GM10266 (cell line): ENCODE measurements at regions not wholly inside any gene's neighbourhood (a gene's known extent, or its start where the extent isn't known, plus 50 kb on each side); places are given as distances from the start of the nearest gene placed in this dataset.

ENCODE experiments used
- DNase-seq: peaks from one replicate; pipeline ENCODE4 v3.0.0; 2012; ENCODE audit errors: extremely low spot score
- TF ChIP-seq, protein P1 (sequence below): IDR thresholded peaks from 2 replicates; pipeline ENCODE4 v1.5.1; 2012; ENCODE audit warnings: mild to moderate bottlenecking, low read depth; ENCODE audit not compliant: control insufficient read depth, insufficient read depth; ENCODE audit errors: missing control alignments

DNA sequence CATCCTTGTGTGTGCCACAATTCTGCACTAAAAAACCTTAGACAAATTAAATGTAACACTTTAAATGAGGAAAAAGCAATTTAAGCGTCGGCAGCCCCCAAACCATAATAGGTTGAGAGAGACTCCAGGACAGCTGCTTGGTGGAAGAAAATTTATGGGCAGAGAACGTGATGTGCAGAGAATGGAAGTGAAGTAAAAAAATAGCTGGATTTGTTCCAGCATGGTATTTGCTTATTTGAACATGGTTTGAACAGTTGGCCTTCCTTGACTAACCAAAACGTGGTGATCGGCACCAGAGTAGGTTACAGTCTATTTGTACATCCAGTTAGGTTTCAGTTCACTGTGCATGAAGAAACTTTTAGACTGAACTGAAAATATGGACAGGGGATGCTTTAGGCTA lies 343.0 kb upstream of the CPEB2 start:
- no peak for DNase-seq
- TF ChIP-seq, protein P1, sequence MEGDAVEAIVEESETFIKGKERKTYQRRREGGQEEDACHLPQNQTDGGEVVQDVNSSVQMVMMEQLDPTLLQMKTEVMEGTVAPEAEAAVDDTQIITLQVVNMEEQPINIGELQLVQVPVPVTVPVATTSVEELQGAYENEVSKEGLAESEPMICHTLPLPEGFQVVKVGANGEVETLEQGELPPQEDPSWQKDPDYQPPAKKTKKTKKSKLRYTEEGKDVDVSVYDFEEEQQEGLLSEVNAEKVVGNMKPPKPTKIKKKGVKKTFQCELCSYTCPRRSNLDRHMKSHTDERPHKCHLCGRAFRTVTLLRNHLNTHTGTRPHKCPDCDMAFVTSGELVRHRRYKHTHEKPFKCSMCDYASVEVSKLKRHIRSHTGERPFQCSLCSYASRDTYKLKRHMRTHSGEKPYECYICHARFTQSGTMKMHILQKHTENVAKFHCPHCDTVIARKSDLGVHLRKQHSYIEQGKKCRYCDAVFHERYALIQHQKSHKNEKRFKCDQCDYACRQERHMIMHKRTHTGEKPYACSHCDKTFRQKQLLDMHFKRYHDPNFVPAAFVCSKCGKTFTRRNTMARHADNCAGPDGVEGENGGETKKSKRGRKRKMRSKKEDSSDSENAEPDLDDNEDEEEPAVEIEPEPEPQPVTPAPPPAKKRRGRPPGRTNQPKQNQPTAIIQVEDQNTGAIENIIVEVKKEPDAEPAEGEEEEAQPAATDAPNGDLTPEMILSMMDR = no peak

DNA sequence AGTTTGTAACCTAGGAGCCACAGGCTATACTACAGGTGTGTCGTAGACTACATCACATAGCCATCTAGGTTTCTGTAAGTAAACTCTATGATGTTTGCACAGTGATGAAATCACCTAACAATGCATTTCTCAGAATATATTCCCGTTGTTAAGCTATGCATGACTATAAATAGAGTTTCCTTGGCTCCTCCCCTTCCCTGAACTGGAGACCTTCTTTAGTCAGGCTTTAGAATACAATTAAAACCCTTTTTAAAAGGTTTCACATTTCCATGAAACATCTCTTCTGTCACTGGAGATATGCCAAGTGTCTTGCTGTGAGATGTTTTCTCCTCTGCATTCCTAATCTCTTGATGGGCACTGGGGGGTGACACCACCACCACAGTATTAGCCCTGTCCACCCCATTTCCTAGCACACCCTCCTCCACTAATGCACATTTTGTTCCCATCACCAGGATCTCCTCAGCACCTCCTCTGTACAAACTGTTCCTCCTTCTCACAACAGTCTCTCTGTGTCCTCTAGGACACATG lies 334.6 kb upstream of the CPEB2 start:
- no peak for DNase-seq

DNA sequence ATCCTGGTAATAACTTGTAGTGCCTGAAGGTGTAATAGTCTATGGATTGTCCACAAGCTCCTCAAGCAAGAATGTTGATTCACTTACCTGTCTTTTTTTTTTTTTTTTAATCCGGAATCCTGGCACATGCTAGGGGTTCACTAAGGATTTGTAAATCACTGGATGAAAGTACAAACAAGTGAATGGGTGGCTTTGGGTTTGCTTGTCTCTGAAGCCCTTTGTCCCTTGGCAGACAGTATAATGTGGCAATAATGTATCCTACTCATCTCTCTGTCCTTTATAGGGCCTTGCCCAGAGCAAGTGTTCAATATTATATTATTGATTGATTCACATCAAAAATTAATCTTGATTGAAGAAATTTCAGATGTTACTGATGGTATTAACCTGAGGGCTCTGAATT lies 334.0 kb upstream of the CPEB2 start:
- TF ChIP-seq, protein P1 = no peak
- no peak for DNase-seq

More for the DNA sequence above, 334.6 kb upstream of the CPEB2 start:
- TF ChIP-seq, protein P1 = no peak

DNA sequence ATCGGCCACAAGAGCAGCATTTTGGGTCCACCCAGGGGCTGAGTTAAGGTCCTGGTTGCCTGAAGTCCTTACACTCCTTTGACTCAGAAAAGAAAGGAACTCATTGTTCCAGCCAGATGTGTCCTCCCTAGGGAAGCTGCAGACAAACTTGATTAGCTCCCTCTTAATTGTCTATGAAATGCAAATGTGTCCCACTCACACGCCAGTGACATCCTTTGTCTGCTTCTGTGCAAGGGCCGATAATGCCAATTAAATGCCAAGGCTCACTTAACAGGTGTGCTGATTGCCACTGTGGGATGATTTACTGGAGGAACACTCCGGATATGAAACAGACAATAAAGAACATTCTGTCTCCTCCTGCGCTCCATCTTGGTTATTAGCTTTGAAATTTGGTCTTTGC lies 332.9 kb upstream of the CPEB2 start:
- no peak for DNase-seq
- TF ChIP-seq, protein P1 = no peak

DNA sequence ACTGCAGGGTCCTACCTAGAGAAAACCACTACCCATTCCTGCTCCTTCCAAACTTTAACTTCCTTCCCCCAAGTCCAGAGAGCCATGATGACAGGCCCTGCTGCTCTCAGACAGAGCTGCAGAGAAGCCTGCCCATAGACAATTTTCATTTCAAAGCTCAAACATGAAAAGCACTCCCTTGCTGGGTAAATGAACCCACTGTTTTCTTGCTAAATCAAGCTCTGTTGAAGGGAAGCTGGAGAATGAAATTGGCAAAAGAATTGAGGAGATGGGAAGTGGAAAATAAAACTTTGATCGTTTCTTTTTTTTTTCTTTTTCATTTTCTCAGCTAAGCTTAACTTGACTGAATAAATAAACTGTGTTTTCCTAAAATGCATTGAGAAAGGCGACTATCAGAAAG lies 331.1 kb upstream of the CPEB2 start:
- TF ChIP-seq, protein P1 = no peak
- no peak for DNase-seq

DNA sequence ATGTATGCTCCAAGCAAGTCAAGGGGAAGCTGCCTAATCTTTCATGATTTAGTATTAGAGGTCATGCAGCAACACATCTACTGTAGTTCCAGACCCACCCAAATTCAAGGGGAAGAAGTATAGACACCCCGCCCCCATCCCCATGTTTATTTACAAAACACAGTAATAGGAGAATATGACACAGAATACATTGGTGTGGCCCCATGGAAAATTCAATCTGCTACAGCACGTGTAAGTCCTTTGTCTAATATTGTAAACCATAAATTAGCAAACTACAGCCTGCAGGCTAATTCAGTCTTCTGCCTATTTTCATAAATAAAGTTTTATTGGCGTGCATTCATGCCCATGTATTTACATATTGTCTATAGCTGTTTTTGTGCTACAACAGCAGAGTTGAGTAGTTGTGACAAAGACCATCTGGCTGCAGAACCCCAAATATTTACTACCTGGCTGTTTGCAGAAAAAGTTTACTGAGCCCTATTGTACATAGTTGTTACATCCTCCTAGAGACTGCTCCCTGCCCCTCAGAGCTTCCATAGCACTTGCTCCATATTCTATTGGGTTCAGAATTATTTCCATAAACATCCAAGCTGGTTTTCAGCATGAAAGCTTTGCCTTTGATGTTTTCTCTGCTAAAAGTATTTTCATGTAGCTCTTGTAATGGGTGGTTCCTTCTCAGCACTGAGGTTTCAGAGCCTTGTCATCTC lies 326.8 kb upstream of the CPEB2 start:
- no peak for DNase-seq
- TF ChIP-seq, protein P1 = no peak

DNA sequence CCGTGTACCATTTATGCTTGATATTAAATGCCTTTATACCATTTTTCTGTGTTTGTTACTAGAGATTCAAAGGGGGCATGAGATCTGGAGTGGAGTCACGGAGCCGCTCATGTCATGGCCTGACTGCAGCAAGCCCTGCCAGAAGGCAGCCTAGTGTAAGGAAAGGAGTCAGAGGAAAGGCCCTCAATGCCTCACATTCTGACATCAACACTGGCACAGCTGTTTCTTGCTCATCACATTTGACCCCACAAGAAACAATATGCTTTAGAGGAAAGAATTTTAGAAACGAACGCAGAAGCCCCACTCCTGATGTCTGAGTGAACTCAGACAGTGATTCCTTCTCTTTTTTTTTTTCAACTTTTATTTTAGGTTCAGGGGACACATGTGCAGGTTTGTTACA lies 322.4 kb upstream of the CPEB2 start:
- TF ChIP-seq, protein P1 = no peak
- no peak for DNase-seq
